ENCODE measurements at regions not wholly inside any gene's neighbourhood (a gene's known extent, or its start where the extent isn't known, plus 50 kb on each side); places are given as distances from the start of the nearest gene placed in this dataset.

- no peak for TF ChIP-seq ZNF687 (CRISPR knock-in tag; IDR thresholded peaks at IDR 0.05)
- no peak for TF ChIP-seq ZNF318 (CRISPR knock-in tag; IDR thresholded peaks at IDR 0.05)
- no peak for TF ChIP-seq PATZ1 (CRISPR knock-in tag; IDR thresholded peaks at IDR 0.05)
These were observed 78.1 kb upstream of the ADGRA3 start for GRCh38 chr4:22593933-22594332.

All from HepG2 (cell line).